ENCODE measurements at regions not wholly inside any gene's neighbourhood (a gene's known extent, or its start where the extent isn't known, plus 50 kb on each side); places are given as distances from the start of the nearest gene placed in this dataset.

DNA sequence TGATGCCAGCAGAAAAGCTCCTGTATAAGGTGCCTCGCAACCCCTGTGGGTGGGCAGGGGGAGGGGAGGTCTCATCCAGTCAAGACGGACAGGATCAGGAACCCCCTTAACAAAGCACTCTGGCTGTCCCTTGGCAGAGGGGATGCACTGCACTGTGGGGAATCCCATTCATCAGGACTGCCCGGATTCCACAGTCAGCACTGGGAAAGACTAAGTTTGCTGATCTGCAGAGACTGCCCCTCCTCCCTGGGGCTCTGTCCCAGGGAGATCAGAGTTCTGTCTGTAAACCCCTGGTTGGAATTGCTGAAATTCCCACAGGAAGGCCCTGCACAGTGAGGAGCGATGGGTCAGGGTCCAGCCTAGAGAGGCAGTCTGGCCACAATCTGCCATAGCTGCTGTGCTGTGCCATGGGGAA is 149.5 kb upstream of the RBBP8 start:
- no peak for TF ChIP-seq CBFB (IDR thresholded peaks at IDR 0.05; ENCODE audit: low read depth)
- TF ChIP-seq, protein P1, sequence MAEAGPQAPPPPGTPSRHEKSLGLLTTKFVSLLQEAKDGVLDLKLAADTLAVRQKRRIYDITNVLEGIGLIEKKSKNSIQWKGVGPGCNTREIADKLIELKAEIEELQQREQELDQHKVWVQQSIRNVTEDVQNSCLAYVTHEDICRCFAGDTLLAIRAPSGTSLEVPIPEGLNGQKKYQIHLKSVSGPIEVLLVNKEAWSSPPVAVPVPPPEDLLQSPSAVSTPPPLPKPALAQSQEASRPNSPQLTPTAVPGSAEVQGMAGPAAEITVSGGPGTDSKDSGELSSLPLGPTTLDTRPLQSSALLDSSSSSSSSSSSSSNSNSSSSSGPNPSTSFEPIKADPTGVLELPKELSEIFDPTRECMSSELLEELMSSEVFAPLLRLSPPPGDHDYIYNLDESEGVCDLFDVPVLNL (IDR thresholded peaks at IDR 0.05; ENCODE audit: low read depth, low read length) = no peak
- TF ChIP-seq, protein P2, sequence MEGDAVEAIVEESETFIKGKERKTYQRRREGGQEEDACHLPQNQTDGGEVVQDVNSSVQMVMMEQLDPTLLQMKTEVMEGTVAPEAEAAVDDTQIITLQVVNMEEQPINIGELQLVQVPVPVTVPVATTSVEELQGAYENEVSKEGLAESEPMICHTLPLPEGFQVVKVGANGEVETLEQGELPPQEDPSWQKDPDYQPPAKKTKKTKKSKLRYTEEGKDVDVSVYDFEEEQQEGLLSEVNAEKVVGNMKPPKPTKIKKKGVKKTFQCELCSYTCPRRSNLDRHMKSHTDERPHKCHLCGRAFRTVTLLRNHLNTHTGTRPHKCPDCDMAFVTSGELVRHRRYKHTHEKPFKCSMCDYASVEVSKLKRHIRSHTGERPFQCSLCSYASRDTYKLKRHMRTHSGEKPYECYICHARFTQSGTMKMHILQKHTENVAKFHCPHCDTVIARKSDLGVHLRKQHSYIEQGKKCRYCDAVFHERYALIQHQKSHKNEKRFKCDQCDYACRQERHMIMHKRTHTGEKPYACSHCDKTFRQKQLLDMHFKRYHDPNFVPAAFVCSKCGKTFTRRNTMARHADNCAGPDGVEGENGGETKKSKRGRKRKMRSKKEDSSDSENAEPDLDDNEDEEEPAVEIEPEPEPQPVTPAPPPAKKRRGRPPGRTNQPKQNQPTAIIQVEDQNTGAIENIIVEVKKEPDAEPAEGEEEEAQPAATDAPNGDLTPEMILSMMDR (IDR thresholded peaks at IDR 0.05 in 2 of 3, conservative IDR thresholded peaks at IDR 0.05 in 1 of 3; ENCODE audit: control insufficient read depth in 2 of 3, extremely low read depth in 1 of 3, insufficient read depth in 1 of 3, low read depth in 3 of 3, low read length in 3 of 3) = no peak
- no peak for TF ChIP-seq EZH2 (IDR thresholded peaks at IDR 0.05; ENCODE audit: borderline replicate concordance, control insufficient read depth, low read depth, low read length)
- TF ChIP-seq NRF1 (conservative IDR thresholded peaks at IDR 0.05; ENCODE audit: low read depth, low read length) = no peak
- no peak for TF ChIP-seq JUND (IDR thresholded peaks at IDR 0.05; ENCODE audit: low read depth, low read length)

All from GM12878 (cell line).